ENCODE measurements at regions not wholly inside any gene's neighbourhood (a gene's known extent, or its start where the extent isn't known, plus 50 kb on each side); places are given as distances from the start of the nearest gene placed in this dataset.
A peak's percentile ranks its signal among the peaks of the same experiment; 100 is the strongest.
"Not testable (repeated sequence)": the region's sequence is repeated elsewhere in the genome, so short reads cannot be mapped to it uniquely, and the experiment has no call there.

DNA sequence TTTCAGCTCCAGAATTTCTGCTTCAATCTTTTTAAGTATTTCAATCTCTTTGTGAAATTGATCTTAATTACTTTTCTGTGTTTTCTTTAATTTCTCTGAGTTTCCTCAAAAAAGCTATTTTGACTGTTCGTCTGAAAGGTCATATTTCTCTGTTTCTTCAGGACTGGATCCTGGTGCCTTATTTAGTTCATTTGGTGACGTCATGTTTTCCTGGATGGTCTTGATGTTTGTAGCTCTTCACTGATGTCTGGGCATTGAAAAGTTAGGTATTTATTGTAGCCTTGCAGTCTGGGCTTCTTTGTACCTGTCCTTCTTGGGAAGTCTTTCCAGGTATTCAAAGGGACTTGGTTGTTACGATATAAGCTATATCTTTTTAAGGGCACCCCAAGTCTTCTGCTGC, 998.7 kb downstream of the NCAM2 start:
- Mint-ChIP-seq H3K4me3 (no peak overlapping the region), H3K36me3 (ENCODE audit: low read depth) (no peaks in the 10 kb centered on the region), H3K4me1 (peaks cover 4% of the 10 kb centered on the region), H3K27ac (no peak overlapping the region), H3K27me3 (ENCODE audit: low read depth, poor library complexity) (peaks cover 3% of the 10 kb centered on the region), H3K9me3 (peaks cover 21% of the 10 kb centered on the region)
- TF ChIP-seq, protein P1, sequence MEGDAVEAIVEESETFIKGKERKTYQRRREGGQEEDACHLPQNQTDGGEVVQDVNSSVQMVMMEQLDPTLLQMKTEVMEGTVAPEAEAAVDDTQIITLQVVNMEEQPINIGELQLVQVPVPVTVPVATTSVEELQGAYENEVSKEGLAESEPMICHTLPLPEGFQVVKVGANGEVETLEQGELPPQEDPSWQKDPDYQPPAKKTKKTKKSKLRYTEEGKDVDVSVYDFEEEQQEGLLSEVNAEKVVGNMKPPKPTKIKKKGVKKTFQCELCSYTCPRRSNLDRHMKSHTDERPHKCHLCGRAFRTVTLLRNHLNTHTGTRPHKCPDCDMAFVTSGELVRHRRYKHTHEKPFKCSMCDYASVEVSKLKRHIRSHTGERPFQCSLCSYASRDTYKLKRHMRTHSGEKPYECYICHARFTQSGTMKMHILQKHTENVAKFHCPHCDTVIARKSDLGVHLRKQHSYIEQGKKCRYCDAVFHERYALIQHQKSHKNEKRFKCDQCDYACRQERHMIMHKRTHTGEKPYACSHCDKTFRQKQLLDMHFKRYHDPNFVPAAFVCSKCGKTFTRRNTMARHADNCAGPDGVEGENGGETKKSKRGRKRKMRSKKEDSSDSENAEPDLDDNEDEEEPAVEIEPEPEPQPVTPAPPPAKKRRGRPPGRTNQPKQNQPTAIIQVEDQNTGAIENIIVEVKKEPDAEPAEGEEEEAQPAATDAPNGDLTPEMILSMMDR (IDR thresholded peaks at IDR 0.05): no peak
- DNase-seq: no peak

DNA sequence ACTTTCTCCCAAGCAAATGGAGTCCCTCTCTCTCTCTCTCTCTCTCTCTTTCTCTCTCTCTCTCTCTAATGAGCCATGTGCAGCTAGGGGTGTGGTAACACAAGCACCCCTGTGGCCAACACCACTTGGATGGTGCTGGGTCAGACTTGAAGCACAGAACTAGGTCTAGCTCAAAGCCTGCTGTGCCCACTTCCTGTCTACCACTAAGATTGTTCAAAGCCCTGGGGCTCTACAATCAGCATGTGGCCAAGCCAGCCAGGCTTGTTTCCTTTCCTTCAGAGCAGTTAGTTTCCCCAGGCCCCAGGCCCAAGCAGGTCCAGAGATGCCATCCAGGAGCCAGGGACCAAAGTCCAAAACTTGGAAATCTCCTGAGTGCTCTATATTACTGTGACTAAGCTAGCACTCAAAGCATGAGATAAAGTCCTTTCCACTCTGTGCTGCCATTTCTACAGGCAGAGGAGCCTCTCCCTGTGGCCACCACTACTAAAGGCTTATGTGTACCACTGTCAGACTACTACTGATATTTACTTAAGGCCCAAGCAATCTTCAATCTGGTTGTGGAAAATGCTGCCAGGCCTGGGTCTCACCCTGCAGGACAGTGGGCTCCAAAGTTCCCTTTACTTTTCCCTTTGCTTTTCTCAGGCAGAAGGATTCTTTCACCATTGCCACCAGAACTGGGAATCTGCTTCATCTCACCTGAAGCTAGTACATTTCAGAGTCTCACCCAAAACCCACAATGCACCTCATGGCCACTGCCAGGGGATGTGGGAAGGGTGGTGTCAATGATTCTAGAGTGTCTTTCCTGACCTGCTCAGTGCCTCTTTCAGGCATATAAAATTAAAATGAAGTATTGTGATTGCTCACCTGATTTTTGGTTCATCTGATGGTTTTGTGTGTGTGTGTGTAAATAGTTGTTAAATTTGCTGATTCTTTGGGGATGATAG, 999.5 kb downstream of the NCAM2 start:
- TF ChIP-seq, protein P1 (IDR thresholded peaks at IDR 0.05): no peak
- Mint-ChIP-seq H3K4me1 (peaks cover 4% of the 10 kb centered on the region), H3K27ac (no peak overlapping the region), H3K36me3 (ENCODE audit: low read depth) (no peaks in the 10 kb centered on the region), H3K27me3 (ENCODE audit: low read depth, poor library complexity) (peaks cover 3% of the 10 kb centered on the region), H3K4me3 (no peak overlapping the region), H3K9me3 (peaks cover 22% of the 10 kb centered on the region)
- no peak for DNase-seq

DNA sequence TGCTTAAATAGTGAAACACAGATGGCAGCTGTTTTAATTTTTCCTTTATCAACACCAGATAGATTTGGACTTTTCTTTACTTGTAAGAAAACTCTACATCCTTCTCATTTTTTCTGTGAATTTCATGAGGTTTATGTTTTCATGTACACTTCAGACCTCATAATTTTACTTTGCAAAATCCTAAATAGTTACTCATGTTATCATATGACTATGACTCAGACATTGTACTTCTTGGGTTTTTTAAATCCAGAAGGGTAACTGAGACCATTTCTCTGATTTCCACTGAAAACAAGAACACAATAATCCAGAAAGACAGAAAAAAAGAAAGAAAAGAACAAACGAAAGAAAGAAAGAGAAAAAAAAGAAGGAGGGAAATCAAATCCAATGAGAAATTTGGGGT, 1021.6 kb downstream of the NCAM2 start:
- Mint-ChIP-seq H3K27ac (peak overlapping the region; percentile 37), H3K9me3 (peaks cover 15% of the 10 kb centered on the region), H3K4me3 (no peak overlapping the region), H3K36me3 (ENCODE audit: low read depth) (no peaks in the 10 kb centered on the region), H3K27me3 (ENCODE audit: low read depth, poor library complexity) (no peaks in the 10 kb centered on the region), H3K4me1 (no peaks in the 10 kb centered on the region)
- TF ChIP-seq, protein P1 (IDR thresholded peaks at IDR 0.05): no peak
- no peak for DNase-seq

DNA sequence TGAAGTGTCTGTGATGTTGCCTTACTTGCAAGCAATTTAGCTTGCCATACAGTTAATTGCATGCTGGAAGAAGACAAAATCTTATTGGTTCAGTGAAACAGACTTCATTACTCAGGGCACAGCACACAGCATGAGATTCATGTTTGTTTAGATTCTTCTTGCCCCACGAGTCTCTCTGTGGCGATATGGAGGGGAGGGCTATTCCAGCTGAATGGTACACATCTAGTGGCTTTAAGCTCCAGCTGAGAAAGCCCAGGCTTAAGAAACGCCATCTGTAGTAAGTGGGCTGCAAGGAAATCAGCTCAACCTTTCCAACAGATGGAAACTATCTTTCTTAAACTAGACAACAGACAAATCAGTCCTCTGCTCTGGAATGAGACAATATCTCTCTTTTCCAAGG, 1022.0 kb downstream of the NCAM2 start:
- H3K9me3 Mint-ChIP-seq: peaks cover 15% of the 10 kb centered on the region
- H3K27ac Mint-ChIP-seq: no peak overlapping the region
- no peak overlapping the region for H3K4me3 Mint-ChIP-seq
- TF ChIP-seq, protein P1 (IDR thresholded peaks at IDR 0.05): no peak
- no peaks in the 10 kb centered on the region for H3K27me3 Mint-ChIP-seq (ENCODE audit: low read depth, poor library complexity)
- no peaks in the 10 kb centered on the region for H3K4me1 Mint-ChIP-seq
- no peak for DNase-seq
- H3K36me3 Mint-ChIP-seq (ENCODE audit: low read depth): no peaks in the 10 kb centered on the region

DNA sequence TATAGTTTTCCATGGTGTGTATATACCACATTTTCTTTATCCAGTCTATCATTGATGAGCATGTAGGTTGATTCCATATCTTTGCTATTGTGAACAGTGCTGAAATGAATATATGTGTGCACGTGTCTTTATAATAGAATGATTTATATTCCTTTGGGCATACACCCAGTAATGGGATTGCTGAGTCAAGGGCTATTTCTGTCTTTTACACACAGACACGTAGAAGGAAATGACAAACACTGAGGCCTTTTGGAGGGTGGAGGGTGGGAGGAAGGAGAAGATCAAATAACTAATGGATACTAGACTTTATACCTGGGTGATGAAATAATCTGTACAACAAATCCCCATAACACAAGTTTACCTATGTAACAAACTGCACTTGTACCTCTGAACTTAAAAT, 1025.7 kb downstream of the NCAM2 start:
- H3K9me3 Mint-ChIP-seq; H3K27me3 Mint-ChIP-seq (ENCODE audit: low read depth, poor library complexity); H3K4me3 Mint-ChIP-seq; H3K36me3 Mint-ChIP-seq (ENCODE audit: low read depth); H3K4me1 Mint-ChIP-seq; H3K27ac Mint-ChIP-seq; DNase-seq: not testable (repeated sequence)

DNA sequence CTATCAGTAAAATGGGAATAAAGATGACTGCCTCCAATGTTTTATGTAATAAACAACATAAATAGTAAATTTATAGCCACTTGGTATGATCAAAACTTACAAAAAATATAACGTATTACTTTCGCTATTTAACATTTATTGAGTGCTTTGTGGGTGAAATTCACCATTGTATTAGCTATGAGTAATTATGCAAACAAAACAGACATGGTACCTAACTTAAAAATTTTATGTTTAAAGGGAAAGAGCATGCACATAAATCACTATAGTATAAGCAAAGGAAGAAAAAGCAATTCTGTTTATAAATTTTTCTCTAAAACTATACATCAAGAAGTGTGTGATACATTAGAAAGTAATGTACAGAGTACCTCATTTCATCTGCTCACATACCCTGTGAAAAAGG, 1046.2 kb downstream of the NCAM2 start:
- TF ChIP-seq, protein P1 (IDR thresholded peaks at IDR 0.05): no peak

More for the DNA sequence above, 1046.2 kb downstream of the NCAM2 start:
- Mint-ChIP-seq H3K4me1 (no peaks in the 10 kb centered on the region), H3K9me3 (no peaks in the 10 kb centered on the region), H3K36me3 (ENCODE audit: low read depth) (no peaks in the 10 kb centered on the region), H3K4me3 (no peak overlapping the region), H3K27me3 (ENCODE audit: low read depth, poor library complexity) (no peaks in the 10 kb centered on the region), H3K27ac (no peak overlapping the region)
- DNase-seq: no peak

All from nephron progenitor cell (in vitro differentiated cells).